Tibial artery (tissue), 4 donors: ENCODE measurements at regions not wholly inside any gene's neighbourhood (a gene's known extent, or its start where the extent isn't known, plus 50 kb on each side); places are given as distances from the start of the nearest gene placed in this dataset.

ENCODE experiments used
- DNase-seq, 2 donors: peaks; one replicate each; pipeline ENCODE4 v3.0.0-alpha.2; 2019
- H3K27ac ChIP-seq, 2 donors: fragments of 200-600 bp; sonication (generic) in 1 of 2; 1 replicate in 1 of 2; 2 replicates in 1 of 2; pipeline ENCODE4 v1.5.1; 2018 to 2019; ENCODE audit warnings: mild to moderate bottlenecking in 1 of 2
- H3K27me3 ChIP-seq, 2 donors: fragments of 200-600 bp; sonication (generic) in 1 of 2; one replicate each; pipeline versions ENCODE4 v1.5.1 to v1.6.0; 2016 to 2019
- H3K36me3 ChIP-seq, 3 donors: fragments of 200-600 bp; sonication (generic) in 2 of 3; one replicate each; pipeline ENCODE4 v1.5.1; 2016 to 2019; ENCODE audit warnings: mild to moderate bottlenecking in 2 of 3
- H3K4me1 ChIP-seq, 4 donors: fragments of 200-600 bp; sonication (generic) in 2 of 4; 1 replicate in 3 of 4; 2 replicates in 1 of 4; pipeline ENCODE4 v1.5.1; 2016 to 2019
- H3K4me3 ChIP-seq, 2 donors: fragments of 200-600 bp; sonication (generic) in 1 of 2; 1 replicate in 1 of 2; 2 replicates in 1 of 2; pipeline ENCODE4 v1.5.1; 2018 to 2019; ENCODE audit warnings: mild to moderate bottlenecking in 2 of 2
- H3K9me3 ChIP-seq, 3 donors: fragments of 200-600 bp; sonication (generic) in 1 of 3; one replicate each; pipeline ENCODE4 v1.5.1; 2016 to 2019
- CTCF ChIP-seq, 2 experiments: fragments of 200-600 bp in 1 of 2; fragments of 450-650 bp in 1 of 2; IDR thresholded peaks; one replicate each; pipeline ENCODE4 v1.5.1; 2017 to 2019; ENCODE audit warnings: antibody characterized with exemption in 2 of 2, mild to moderate bottlenecking in 1 of 2, moderate library complexity in 1 of 2
- intact Hi-C: fragments of 100-400 bp; cut with DNase I; formaldehyde crosslinking; loops from one replicate; pipeline ENCODE4 v1.15.0; 2023; ENCODE audit warnings: low total_unique reads

GRCh38 chr4:71862315-71862714 lies 78.4 kb upstream of the GC start:
- DNase-seq = no peak
- Histone ChIP-seq H3K9me3 (peaks cover 0 to 5% (median 4%) of the 10 kb centered on the region in 3 donors), H3K4me1 (no peaks in the 10 kb centered on the region), H3K27ac (no peak overlapping the region), H3K4me3 (no peak overlapping the region), H3K27me3 (no peaks in the 10 kb centered on the region), H3K36me3 (no peaks in the 10 kb centered on the region)
- no peak for TF ChIP-seq CTCF (IDR thresholded peaks at IDR 0.05)
- intact Hi-C loops = no loop called here

- no peaks in the 10 kb centered on the region for H3K36me3 ChIP-seq
- no peak overlapping the region for H3K27ac ChIP-seq
- intact Hi-C loops = no loop called here
- H3K4me3 ChIP-seq = no peak overlapping the region
- peaks cover 0 to 5% (median 4%) of the 10 kb centered on the region in 3 donors for H3K9me3 ChIP-seq
- no peaks in the 10 kb centered on the region for H3K27me3 ChIP-seq
- H3K4me1 ChIP-seq = no peaks in the 10 kb centered on the region
- DNase-seq = no peak
- TF ChIP-seq CTCF (IDR thresholded peaks at IDR 0.05) = no peak
Measured at GRCh38 chr4:71863457-71863856, 79.6 kb upstream of the GC start.

GRCh38 chr4:71864380-71864779 lies 80.5 kb upstream of the GC start:
- no peaks in the 10 kb centered on the region for H3K27me3 ChIP-seq
- no peak for TF ChIP-seq CTCF (IDR thresholded peaks at IDR 0.05)
- H3K4me3 ChIP-seq = no peak overlapping the region
- no peaks in the 10 kb centered on the region for H3K36me3 ChIP-seq
- DNase-seq = no peak
- peaks cover 0 to 5% (median 4%) of the 10 kb centered on the region in 3 donors for H3K9me3 ChIP-seq
- no peaks in the 10 kb centered on the region for H3K4me1 ChIP-seq
- H3K27ac ChIP-seq = no peak overlapping the region
- intact Hi-C loops = no loop called here

GRCh38 chr4:71866212-71866885 lies 82.5 kb upstream of the GC start:
- intact Hi-C loops = no loop called here
- H3K4me3 ChIP-seq = no peak overlapping the region
- no peaks in the 10 kb centered on the region for H3K36me3 ChIP-seq
- H3K27ac ChIP-seq = no peak overlapping the region
- peaks cover 0 to 4% (median 0%) of the 10 kb centered on the region in 3 donors for H3K9me3 ChIP-seq
- no peaks in the 10 kb centered on the region for H3K4me1 ChIP-seq
- no peak for DNase-seq
- no peaks in the 10 kb centered on the region for H3K27me3 ChIP-seq
- TF ChIP-seq CTCF (IDR thresholded peaks at IDR 0.05) = no peak

GRCh38 chr4:71867598-71867997 lies 83.7 kb upstream of the GC start:
- DNase-seq = no peak
- no peak for TF ChIP-seq CTCF (IDR thresholded peaks at IDR 0.05)
- Histone ChIP-seq H3K9me3 (peaks cover 0 to 4% (median 0%) of the 10 kb centered on the region in 3 donors), H3K27me3 (no peaks in the 10 kb centered on the region), H3K27ac (no peak overlapping the region), H3K36me3 (no peaks in the 10 kb centered on the region), H3K4me1 (no peaks in the 10 kb centered on the region), H3K4me3 (no peak overlapping the region)
- intact Hi-C loops = no loop called here

GRCh38 chr4:71870456-71870855 lies 86.6 kb upstream of the GC start:
- intact Hi-C loops = no loop called here
- H3K4me3 ChIP-seq = no peak overlapping the region
- TF ChIP-seq CTCF (IDR thresholded peaks at IDR 0.05) = no peak
- H3K27me3 ChIP-seq = no peaks in the 10 kb centered on the region
- no peaks in the 10 kb centered on the region for H3K4me1 ChIP-seq
- H3K9me3 ChIP-seq = no peaks in the 10 kb centered on the region
- no peak overlapping the region for H3K27ac ChIP-seq
- DNase-seq = no peak
- no peaks in the 10 kb centered on the region for H3K36me3 ChIP-seq
